Panc1 (cell line): ENCODE measurements at regions not wholly inside any gene's neighbourhood (a gene's known extent, or its start where the extent isn't known, plus 50 kb on each side); places are given as distances from the start of the nearest gene placed in this dataset.

Source experiments
- CTCF ChIP-seq: fragments of 450-650 bp; IDR thresholded peaks from 2 replicates; pipeline ENCODE4 v1.5.1; 2017; ENCODE audit warnings: mild to moderate bottlenecking
- REST ChIP-seq, 2 experiments: IDR thresholded peaks; 2 replicates each; pipeline ENCODE4 v1.6.1; 2011 to 2012; ENCODE audit warnings: low read depth in 2 of 2, control low read depth in 1 of 2, low read length in 1 of 2, mild to moderate bottlenecking in 1 of 2, moderate library complexity in 1 of 2; ENCODE audit not compliant: insufficient read depth in 1 of 2

- TF ChIP-seq CTCF (no peak), REST (IDR thresholded peaks at IDR 0.05; ENCODE audit: insufficient read depth in 1 of 2, low read depth in 2 of 2, low read length in 1 of 2) (no peak)
Measured at GRCh38 chrX:43279341-43279808, 376.7 kb upstream of the MAOA start.
